HG03354 (cell line): ENCODE measurements at regions not wholly inside any gene's neighbourhood (a gene's known extent, or its start where the extent isn't known, plus 50 kb on each side); places are given as distances from the start of the nearest gene placed in this dataset.

Source experiments
- ATAC-seq: cut with Tn5 transposase; IDR thresholded peaks from one replicate; pipeline ENCODE4 v1.9.1; 2021; ENCODE audit warnings: mild to moderate bottlenecking; ENCODE audit not compliant: unreplicated experiment, poor library complexity, severe bottlenecking

DNA sequence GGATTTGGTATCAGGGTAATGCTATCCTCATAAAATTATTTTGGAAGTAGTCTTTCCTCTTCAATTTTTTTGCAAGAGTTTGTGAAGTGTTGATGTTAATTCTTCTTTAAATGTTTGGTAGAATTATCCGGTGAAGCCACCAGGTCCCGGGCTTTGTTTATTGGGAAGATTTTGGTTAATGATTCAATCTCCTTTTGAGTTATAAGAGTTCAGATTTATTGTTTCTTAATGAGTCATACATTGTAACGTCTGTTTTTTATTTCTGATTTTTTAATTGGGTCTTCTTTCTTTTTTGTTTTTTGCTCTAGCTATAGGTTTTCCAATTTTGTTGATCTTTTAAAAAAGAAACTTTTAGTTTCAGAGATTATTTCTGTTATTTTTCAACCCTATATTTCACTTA, 412.3 kb downstream of the PDGFC start:
- no peak for ATAC-seq

- no peak for ATAC-seq
Observed at GRCh38 chr4:156558373-156559025, 413.1 kb downstream of the PDGFC start.

- no peak for ATAC-seq
Observed at GRCh38 chr4:156557920-156558319, 413.7 kb downstream of the PDGFC start.

- ATAC-seq: no peak
Observed at GRCh38 chr4:156556336-156556735, 415.3 kb downstream of the PDGFC start.

DNA sequence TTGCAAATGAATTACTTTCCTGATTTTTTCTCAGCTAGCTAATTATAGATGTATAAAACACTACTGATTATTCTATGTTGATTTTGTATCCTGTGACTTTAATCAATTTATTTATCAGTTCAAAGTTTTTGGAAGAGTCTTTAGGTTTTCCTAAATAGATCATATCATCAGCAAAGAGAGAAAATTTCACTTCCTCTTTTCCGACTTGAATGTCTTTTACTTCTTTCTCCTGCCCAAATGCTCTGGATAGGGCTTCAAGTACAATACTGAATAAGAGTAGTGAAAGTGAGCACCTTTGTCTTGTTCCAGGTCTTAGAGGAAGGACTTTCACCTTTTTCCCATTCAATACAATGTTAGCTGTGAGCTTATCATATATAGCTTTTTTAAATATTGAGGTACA, 417.9 kb downstream of the PDGFC start:
- ATAC-seq: no peak

DNA sequence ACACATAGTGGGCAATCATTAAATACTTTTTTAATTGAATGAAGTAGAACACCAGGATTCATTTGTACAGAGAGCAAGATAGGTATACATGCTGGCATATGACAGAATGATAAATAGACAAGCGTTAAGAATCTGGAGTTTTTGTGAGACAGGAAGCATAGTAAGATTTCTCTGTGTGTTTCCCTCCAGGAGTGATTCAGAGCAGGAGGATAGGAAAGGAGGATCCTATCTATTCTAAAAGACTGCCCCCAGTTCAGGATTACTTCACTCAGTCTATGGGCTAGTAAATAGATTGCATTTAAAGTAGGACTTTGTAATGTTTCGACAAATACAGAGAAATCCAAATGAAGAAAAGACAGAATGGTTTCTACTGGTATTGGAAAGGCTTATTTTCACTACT, 423.7 kb downstream of the PDGFC start:
- no peak for ATAC-seq

- no peak for ATAC-seq
Observed at GRCh38 chr4:156547439-156547838, 424.2 kb downstream of the PDGFC start.

GRCh38 chr4:156545003-156545785, 426.4 kb downstream of the PDGFC start:
- ATAC-seq: no peak

DNA sequence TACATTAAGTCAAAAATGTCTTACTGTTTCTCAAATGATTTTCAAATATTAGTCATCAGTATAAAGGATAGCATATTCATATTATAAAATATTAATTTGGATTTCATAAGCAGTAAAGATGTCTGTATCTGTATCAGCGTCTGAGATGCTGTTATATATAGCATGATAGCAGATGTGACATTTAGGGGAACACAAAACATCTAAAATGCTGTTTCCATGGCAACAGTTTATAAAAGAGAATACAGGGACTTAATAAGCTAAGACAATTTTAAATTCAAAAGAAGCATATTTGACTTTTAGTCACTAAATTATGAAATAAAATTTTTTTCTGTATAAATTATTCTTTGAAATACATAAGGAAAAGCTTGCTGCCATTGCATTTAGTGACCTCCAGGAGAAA, 432.2 kb downstream of the PDGFC start:
- no peak for ATAC-seq

DNA sequence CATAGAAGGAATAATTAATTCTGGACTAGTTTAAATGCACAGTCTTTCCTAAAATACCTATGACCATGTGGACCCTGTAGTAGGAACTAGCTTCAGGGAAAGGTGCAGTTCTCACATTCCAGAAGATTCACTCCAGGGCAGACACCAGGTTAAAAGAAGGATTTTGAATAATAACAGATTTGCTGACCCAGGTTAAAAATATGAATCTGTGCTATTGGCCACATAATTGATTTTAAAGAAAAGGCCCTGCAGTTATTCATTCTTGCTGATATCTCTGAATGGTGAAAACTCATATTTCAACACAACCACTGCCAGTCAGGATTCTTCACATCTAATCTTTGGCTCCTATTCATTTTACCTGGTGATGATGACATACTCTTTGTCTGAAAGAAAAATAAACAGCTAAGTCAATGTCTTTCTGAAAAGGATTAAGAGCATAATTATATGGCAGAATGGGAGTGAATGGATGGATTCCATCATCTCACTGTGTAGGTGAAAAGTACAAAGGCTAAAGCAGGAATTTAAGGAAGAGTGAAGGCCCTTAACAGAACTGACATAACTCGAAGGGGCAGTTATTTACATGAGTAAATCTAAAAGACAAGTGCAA, 432.8 kb downstream of the PDGFC start:
- no peak for ATAC-seq

DNA sequence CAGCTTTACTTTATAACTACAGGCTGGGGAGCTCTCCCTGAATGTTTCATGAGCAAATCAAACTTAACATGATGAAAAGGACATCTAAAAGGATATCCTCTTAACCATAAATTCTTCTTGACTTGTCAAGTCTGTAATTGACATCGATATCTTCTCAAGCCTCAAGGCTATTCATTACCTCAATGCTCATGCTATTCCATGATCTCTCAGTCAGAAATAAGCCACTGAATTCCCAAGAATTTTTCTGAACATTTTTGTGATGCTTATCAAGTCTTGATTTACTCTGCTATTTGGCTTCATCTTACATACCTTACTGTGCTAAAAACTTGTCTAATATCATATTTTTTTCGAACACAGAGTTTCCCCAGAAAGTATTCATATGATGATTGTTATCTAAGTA, 433.4 kb downstream of the PDGFC start:
- no peak for ATAC-seq

GRCh38 chr4:156537286-156537685, 434.3 kb downstream of the PDGFC start:
- no peak for ATAC-seq

GRCh38 chr4:156536661-156537060, 434.9 kb downstream of the PDGFC start:
- ATAC-seq: no peak

GRCh38 chr4:156534205-156534604, 437.4 kb downstream of the PDGFC start:
- ATAC-seq: no peak

DNA sequence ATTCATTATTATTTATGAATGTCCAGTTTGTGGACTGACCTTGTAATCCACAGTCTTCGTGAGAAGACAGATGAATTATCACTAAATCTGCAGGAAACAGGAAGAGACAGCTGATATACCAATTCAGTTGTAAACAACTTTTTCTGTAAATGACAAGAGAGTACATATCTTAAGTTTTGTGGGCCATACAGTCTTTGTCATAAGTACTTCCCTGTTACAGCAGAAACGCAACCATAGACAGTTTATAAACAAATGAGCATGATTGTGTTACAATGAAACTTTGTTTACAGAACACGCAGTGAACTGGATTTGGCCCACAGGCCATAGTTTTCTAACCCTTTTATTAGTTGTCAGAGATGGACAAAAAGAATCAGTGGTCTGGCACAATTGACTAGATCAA, 443.4 kb downstream of the PDGFC start:
- ATAC-seq: no peak

DNA sequence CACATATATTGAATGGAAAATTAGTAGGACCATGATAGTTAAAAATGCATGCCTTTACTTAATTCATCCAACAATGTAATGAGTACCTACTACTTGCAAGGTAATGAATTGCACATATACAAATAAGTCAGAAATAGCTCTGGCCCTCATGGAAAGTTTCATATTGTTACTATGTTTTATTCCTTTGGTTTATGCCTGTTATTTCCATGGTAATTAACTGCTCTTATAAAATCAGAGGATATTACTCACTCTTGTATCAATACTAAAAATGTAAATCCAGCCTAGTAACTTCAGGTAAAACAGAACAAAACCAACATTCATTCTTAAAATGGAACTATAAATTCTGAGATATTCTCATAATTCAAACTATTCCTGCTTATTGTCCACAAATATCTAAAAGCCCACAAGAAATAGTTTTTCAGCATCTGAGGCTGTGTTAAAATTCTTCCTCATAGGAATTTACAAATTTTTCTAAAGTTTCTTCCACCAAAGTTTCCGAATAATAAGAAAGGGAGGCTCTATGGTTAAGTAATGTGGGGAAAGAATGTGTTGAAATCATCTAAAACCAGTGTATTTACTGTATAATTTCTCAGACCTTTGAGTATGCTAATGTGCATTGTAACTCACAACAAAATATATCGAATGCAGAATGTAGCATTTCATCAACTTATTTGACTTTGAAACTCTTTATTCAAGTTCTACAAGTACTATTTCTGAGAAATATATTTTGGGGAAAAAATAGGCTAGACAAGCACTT, 444.2 kb downstream of the PDGFC start:
- ATAC-seq: no peak

DNA sequence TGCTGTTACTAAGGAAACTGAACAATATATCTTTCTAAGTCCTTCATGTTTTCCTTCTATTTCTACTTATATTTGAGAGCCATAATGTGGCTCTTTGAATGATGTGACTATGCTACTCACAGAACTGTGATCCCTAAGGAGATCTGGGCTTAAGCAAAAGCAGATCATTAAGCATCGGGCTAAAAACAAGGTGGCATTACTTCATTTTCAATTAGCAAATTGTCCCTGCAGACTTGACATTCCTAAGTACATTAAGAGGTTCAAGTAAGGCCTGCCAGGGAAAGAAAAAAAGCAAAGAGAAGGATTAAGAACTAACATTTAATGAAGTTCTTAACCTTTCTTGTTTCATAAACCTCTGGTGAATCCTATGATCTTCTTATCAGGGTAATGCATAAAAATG, 447.6 kb downstream of the PDGFC start:
- no peak for ATAC-seq

DNA sequence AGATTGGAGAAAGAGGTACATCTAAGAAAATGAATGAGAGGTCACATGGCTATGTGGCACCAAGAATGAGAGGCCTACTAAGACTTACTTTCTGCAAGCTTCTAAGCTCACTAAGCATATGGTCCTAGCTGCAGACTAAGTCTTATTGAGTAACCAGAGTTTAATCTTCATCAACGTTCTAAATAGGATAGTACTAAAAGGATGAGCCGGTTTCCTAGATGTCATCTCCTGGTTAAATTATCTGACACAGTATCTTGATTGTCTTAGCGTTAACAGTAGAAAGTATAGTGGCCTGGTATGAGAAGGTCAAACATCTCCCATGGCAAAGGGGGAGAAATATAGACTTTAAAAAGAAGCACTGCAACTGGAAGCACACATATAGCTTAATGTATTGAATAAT, 448.1 kb downstream of the PDGFC start:
- no peak for ATAC-seq

DNA sequence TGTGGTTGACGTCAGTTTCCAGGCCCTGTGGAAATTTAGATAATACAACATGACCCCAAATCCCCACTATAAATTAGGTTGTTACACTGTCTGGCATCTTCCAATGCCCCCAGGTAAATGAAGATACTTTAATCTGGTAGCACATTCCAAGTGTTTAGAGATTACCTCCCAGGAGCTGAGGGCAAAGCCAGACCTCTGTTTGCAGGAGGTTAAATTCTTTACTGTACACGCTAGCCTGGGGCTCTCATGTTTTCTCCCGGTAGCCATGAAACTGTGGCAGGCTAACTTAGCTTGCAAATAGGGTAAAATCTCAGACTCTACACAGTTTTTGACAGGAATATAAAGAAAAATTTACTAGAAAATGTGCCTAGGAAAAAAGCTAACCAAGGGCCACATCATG, 450.0 kb downstream of the PDGFC start:
- ATAC-seq: no peak

GRCh38 chr4:156517956-156518355, 453.6 kb downstream of the PDGFC start:
- no peak for ATAC-seq
